ENCODE measurements at regions not wholly inside any gene's neighbourhood (a gene's known extent, or its start where the extent isn't known, plus 50 kb on each side); places are given as distances from the start of the nearest gene placed in this dataset.

- no peak overlapping the region for H3K4me2 ChIP-seq (ENCODE audit: low read length)
- H3K27ac ChIP-seq (ENCODE audit: low read depth, low read length, poor library complexity, severe bottlenecking): no peak overlapping the region
- no peaks in the 10 kb centered on the region for H3K4me1 ChIP-seq (ENCODE audit: insufficient read depth, low read length, severe bottlenecking)
- no peak for TF ChIP-seq EZH2 (IDR thresholded peaks at IDR 0.05; ENCODE audit: borderline replicate concordance, low read length)
- H3K79me2 ChIP-seq (ENCODE audit: insufficient read depth, low read length): no peaks in the 10 kb centered on the region
- H3F3A ChIP-seq (ENCODE audit: insufficient read depth, low read length): no peaks in the 10 kb centered on the region
- no peaks in the 10 kb centered on the region for H3K9me2 ChIP-seq (ENCODE audit: low read depth, low read length)
- no peak overlapping the region for H2AFZ ChIP-seq (ENCODE audit: low read length)
- no peaks in the 10 kb centered on the region for H3K36me3 ChIP-seq (ENCODE audit: insufficient read depth, low read length)
- no peaks in the 10 kb centered on the region for H4K20me1 ChIP-seq (ENCODE audit: insufficient read depth, low read length)
- H3K9ac ChIP-seq (ENCODE audit: low read length): no peak overlapping the region
- H3K27me3 ChIP-seq (ENCODE audit: insufficient read depth, low read length): no peaks in the 10 kb centered on the region
- H3K9me3 ChIP-seq (ENCODE audit: low read length): no peaks in the 10 kb centered on the region
- H3K4me3 ChIP-seq (ENCODE audit: low read depth, low read length, poor library complexity, severe bottlenecking): no peak overlapping the region
Measured at GRCh38 chr5:158070859-158071258, 211.9 kb upstream of the CLINT1 start.

- no peaks in the 10 kb centered on the region for H3K79me2 ChIP-seq (ENCODE audit: insufficient read depth, low read length)
Measured at GRCh38 chr5:158069838-158070237, 210.9 kb upstream of the CLINT1 start.

GRCh38 chr5:158068964-158069363 is 210.0 kb upstream of the CLINT1 start:
- Histone ChIP-seq H3K4me3 (ENCODE audit: low read depth, low read length, poor library complexity, severe bottlenecking) (no peak overlapping the region), H3K79me2 (ENCODE audit: insufficient read depth, low read length) (no peaks in the 10 kb centered on the region), H4K20me1 (ENCODE audit: insufficient read depth, low read length) (no peaks in the 10 kb centered on the region), H3K27me3 (ENCODE audit: insufficient read depth, low read length) (no peaks in the 10 kb centered on the region), H3F3A (ENCODE audit: insufficient read depth, low read length) (no peaks in the 10 kb centered on the region), H3K9ac (ENCODE audit: low read length) (no peak overlapping the region), H3K9me2 (ENCODE audit: low read depth, low read length) (no peaks in the 10 kb centered on the region), H3K4me1 (ENCODE audit: insufficient read depth, low read length, severe bottlenecking) (no peaks in the 10 kb centered on the region), H3K4me2 (ENCODE audit: low read length) (no peak overlapping the region), H3K9me3 (ENCODE audit: low read length) (no peaks in the 10 kb centered on the region), H3K27ac (ENCODE audit: low read depth, low read length, poor library complexity, severe bottlenecking) (no peak overlapping the region), H3K36me3 (ENCODE audit: insufficient read depth, low read length) (no peaks in the 10 kb centered on the region), H2AFZ (ENCODE audit: low read length) (no peak overlapping the region)
- no peak for TF ChIP-seq EZH2 (IDR thresholded peaks at IDR 0.05; ENCODE audit: borderline replicate concordance, low read length)
- TF ChIP-seq CTCF (IDR thresholded peaks at IDR 0.05; ENCODE audit: low read length): no peak

More at GRCh38 chr5:158069838-158070237, 210.9 kb upstream of the CLINT1 start:
- Histone ChIP-seq H3K27me3 (ENCODE audit: insufficient read depth, low read length) (no peaks in the 10 kb centered on the region), H3F3A (ENCODE audit: insufficient read depth, low read length) (no peaks in the 10 kb centered on the region), H3K4me2 (ENCODE audit: low read length) (no peak overlapping the region), H2AFZ (ENCODE audit: low read length) (no peak overlapping the region), H3K36me3 (ENCODE audit: insufficient read depth, low read length) (no peaks in the 10 kb centered on the region), H3K4me3 (ENCODE audit: low read depth, low read length, poor library complexity, severe bottlenecking) (no peak overlapping the region), H3K27ac (ENCODE audit: low read depth, low read length, poor library complexity, severe bottlenecking) (no peak overlapping the region), H3K9me3 (ENCODE audit: low read length) (no peaks in the 10 kb centered on the region), H3K9ac (ENCODE audit: low read length) (no peak overlapping the region), H3K9me2 (ENCODE audit: low read depth, low read length) (no peaks in the 10 kb centered on the region), H3K4me1 (ENCODE audit: insufficient read depth, low read length, severe bottlenecking) (no peaks in the 10 kb centered on the region), H4K20me1 (ENCODE audit: insufficient read depth, low read length) (no peaks in the 10 kb centered on the region)
- TF ChIP-seq CTCF (IDR thresholded peaks at IDR 0.05; ENCODE audit: low read length) (no peak), EZH2 (IDR thresholded peaks at IDR 0.05; ENCODE audit: borderline replicate concordance, low read length) (no peak)

GRCh38 chr5:158066076-158066475 is 207.1 kb upstream of the CLINT1 start:
- H3K79me2 ChIP-seq (ENCODE audit: insufficient read depth, low read length): no peaks in the 10 kb centered on the region
- H3K27ac ChIP-seq (ENCODE audit: low read depth, low read length, poor library complexity, severe bottlenecking): no peak overlapping the region
- no peak overlapping the region for H2AFZ ChIP-seq (ENCODE audit: low read length)
- no peaks in the 10 kb centered on the region for H4K20me1 ChIP-seq (ENCODE audit: insufficient read depth, low read length)
- no peak overlapping the region for H3K4me3 ChIP-seq (ENCODE audit: low read depth, low read length, poor library complexity, severe bottlenecking)
- no peaks in the 10 kb centered on the region for H3K27me3 ChIP-seq (ENCODE audit: insufficient read depth, low read length)
- H3K4me2 ChIP-seq (ENCODE audit: low read length): no peak overlapping the region
- no peaks in the 10 kb centered on the region for H3F3A ChIP-seq (ENCODE audit: insufficient read depth, low read length)
- H3K4me1 ChIP-seq (ENCODE audit: insufficient read depth, low read length, severe bottlenecking): no peaks in the 10 kb centered on the region
- H3K36me3 ChIP-seq (ENCODE audit: insufficient read depth, low read length): no peaks in the 10 kb centered on the region
- TF ChIP-seq CTCF (IDR thresholded peaks at IDR 0.05; ENCODE audit: low read length): no peak
- TF ChIP-seq EZH2 (IDR thresholded peaks at IDR 0.05; ENCODE audit: borderline replicate concordance, low read length): no peak
- H3K9me2 ChIP-seq (ENCODE audit: low read depth, low read length): no peaks in the 10 kb centered on the region
- no peak overlapping the region for H3K9ac ChIP-seq (ENCODE audit: low read length)
- no peaks in the 10 kb centered on the region for H3K9me3 ChIP-seq (ENCODE audit: low read length)
